MCF 10A (cell line): ENCODE measurements at regions not wholly inside any gene's neighbourhood (a gene's known extent, or its start where the extent isn't known, plus 50 kb on each side); places are given as distances from the start of the nearest gene placed in this dataset.

ENCODE experiments used
- BruUV-seq: library from RNA; stranded (reverse); fragments of 400-500 nt; replicated peaks from 2 replicates; lab custom pipeline; 2021; lab: Mats Ljungman, UMichigan
- CTCF ChIA-PET: fragments of 300-600 bp; sonication (Branson Sonifier 250); formaldehyde crosslinking; extraction: SDS; loops from one replicate; lab custom pipeline; 2021; ENCODE audit warnings: antibody characterized with exemption, inconsistent platforms; lab: Yijun Ruan, JAX
- POLR2A ChIA-PET: fragments of 300-600, 350-650 bp; sonication (Branson Sonifier 250); formaldehyde crosslinking; extraction: SDS; loops from one replicate; lab custom pipeline; 2020; ENCODE audit warnings: antibody characterized with exemption, inconsistent platforms; lab: Yijun Ruan, JAX
- DNase-seq: peaks from one replicate; pipeline ENCODE4 v3.0.0-alpha.2; 2018; ENCODE audit not compliant: unreplicated experiment
- H3K27ac Mint-ChIP-seq: one replicate; pipeline ENCODE4 v1.8.0; 2022; ENCODE audit warnings: mild to moderate bottlenecking, low read depth, mixed read lengths; ENCODE audit not compliant: unreplicated experiment
- H3K27me3 Mint-ChIP-seq: one replicate; pipeline ENCODE4 v1.8.0; 2022; ENCODE audit warnings: mixed read lengths; ENCODE audit not compliant: insufficient read depth, unreplicated experiment
- H3K36me3 Mint-ChIP-seq: one replicate; pipeline ENCODE4 v1.8.0; 2022; ENCODE audit warnings: mild to moderate bottlenecking, moderate library complexity, mixed read lengths; ENCODE audit not compliant: insufficient read depth, unreplicated experiment
- H3K4me1 Mint-ChIP-seq: one replicate; pipeline ENCODE4 v1.8.0; 2022; ENCODE audit warnings: mixed read lengths; ENCODE audit not compliant: insufficient read depth, unreplicated experiment
- H3K4me3 Mint-ChIP-seq: one replicate; pipeline ENCODE4 v1.8.0; 2022; ENCODE audit warnings: mild to moderate bottlenecking, moderate library complexity, mixed read lengths; ENCODE audit not compliant: unreplicated experiment
- H3K9me3 Mint-ChIP-seq: one replicate; pipeline ENCODE4 v1.8.0; 2022; ENCODE audit warnings: mixed read lengths; ENCODE audit not compliant: unreplicated experiment
- CTCF ChIP-seq: fragments of 200-600 bp; IDR thresholded peaks from one replicate; pipeline ENCODE4 v1.8.0; 2022; ENCODE audit warnings: antibody characterized with exemption, mild to moderate bottlenecking; ENCODE audit not compliant: unreplicated experiment
- intact Hi-C: fragments of 100-400 bp; cut with micrococcal nuclease; formaldehyde crosslinking; loops from 2 replicates; pipeline ENCODE4 v1.14.1; 2022

GRCh38 chr10:33968983-33969382 lies 634.5 kb upstream of the NRP1 start:
- Mint-ChIP-seq H3K9me3 (peaks cover 7% of the 10 kb centered on the region), H3K4me1 (no peaks in the 10 kb centered on the region), H3K27me3 (no peaks in the 10 kb centered on the region), H3K4me3 (no peak overlapping the region), H3K27ac (no peak overlapping the region), H3K36me3 (peaks cover 5% of the 10 kb centered on the region)
- TF ChIP-seq CTCF = no peak
- CTCF ChIA-PET = no interaction called here
- no peak for DNase-seq
- POLR2A ChIA-PET = interaction anchor here (0.7 kb wide), 1 partner anchor 39 kb away, joined by 3 read pairs; no protein-coding TSS in a partner anchor
- no TSS peak for BruUV-seq
- intact Hi-C loops = no loop called here

GRCh38 chr10:33967606-33968120 lies 633.2 kb upstream of the NRP1 start:
- H3K9me3 Mint-ChIP-seq = peaks cover 7% of the 10 kb centered on the region
- no peaks in the 10 kb centered on the region for H3K27me3 Mint-ChIP-seq
- BruUV-seq = no TSS peak
- intact Hi-C loops = no loop called here
- ChIA-PET POLR2A (no interaction called here), CTCF (no interaction called here)
- peaks cover 5% of the 10 kb centered on the region for H3K36me3 Mint-ChIP-seq
- no peaks in the 10 kb centered on the region for H3K4me1 Mint-ChIP-seq
- no peak for DNase-seq
- no peak for TF ChIP-seq CTCF
- no peak overlapping the region for H3K27ac Mint-ChIP-seq
- no peak overlapping the region for H3K4me3 Mint-ChIP-seq

GRCh38 chr10:33966946-33967345 lies 632.5 kb upstream of the NRP1 start:
- intact Hi-C loops = no loop called here
- peaks cover 5% of the 10 kb centered on the region for H3K36me3 Mint-ChIP-seq
- H3K27me3 Mint-ChIP-seq = no peaks in the 10 kb centered on the region
- CTCF ChIA-PET = no interaction called here
- POLR2A ChIA-PET = no interaction called here
- no peak overlapping the region for H3K27ac Mint-ChIP-seq
- no peak overlapping the region for H3K4me3 Mint-ChIP-seq
- DNase-seq = no peak
- TF ChIP-seq CTCF = no peak
- H3K9me3 Mint-ChIP-seq = peaks cover 7% of the 10 kb centered on the region
- no peaks in the 10 kb centered on the region for H3K4me1 Mint-ChIP-seq
- no TSS peak for BruUV-seq

GRCh38 chr10:33965795-33966581 lies 631.5 kb upstream of the NRP1 start:
- ChIA-PET CTCF (no interaction called here), POLR2A (no interaction called here)
- no peak for TF ChIP-seq CTCF
- Mint-ChIP-seq H3K27me3 (no peaks in the 10 kb centered on the region), H3K4me1 (no peaks in the 10 kb centered on the region), H3K4me3 (no peak overlapping the region), H3K9me3 (peaks cover 7% of the 10 kb centered on the region), H3K27ac (no peak overlapping the region), H3K36me3 (peaks cover 2% of the 10 kb centered on the region)
- intact Hi-C loops = no loop called here
- no TSS peak for BruUV-seq
- DNase-seq = no peak
